ENCODE measurements at regions not wholly inside any gene's neighbourhood (a gene's known extent, or its start where the extent isn't known, plus 50 kb on each side); places are given as distances from the start of the nearest gene placed in this dataset.

- DNase-seq, result peak; percentile 18
Observed at GRCh38 chrX:9318213-9318612, 146.6 kb upstream of the TBL1X start.

GRCh38 chrX:9318766-9319165, 146.1 kb upstream of the TBL1X start:
- no peak for DNase-seq

GRCh38 chrX:9320940-9321339, 143.9 kb upstream of the TBL1X start:
- DNase-seq, result no peak

GRCh38 chrX:9324676-9325075, 140.2 kb upstream of the TBL1X start:
- DNase-seq, result no peak

GRCh38 chrX:9326369-9326768, 138.5 kb upstream of the TBL1X start:
- no peak for DNase-seq

- DNase-seq, result no peak
Observed at GRCh38 chrX:9327086-9327746, 137.6 kb upstream of the TBL1X start.

GRCh38 chrX:9327747-9328145, 137.1 kb upstream of the TBL1X start:
- DNase-seq, result no peak

- DNase-seq, result no peak
Observed at GRCh38 chrX:9329056-9329455, 135.8 kb upstream of the TBL1X start.

- no peak for DNase-seq
Observed at GRCh38 chrX:9330249-9330982, 134.4 kb upstream of the TBL1X start.

- DNase-seq, result no peak
Observed at GRCh38 chrX:9333873-9334560, 130.8 kb upstream of the TBL1X start.

- DNase-seq, result no peak
Observed at GRCh38 chrX:9335251-9335650, 129.6 kb upstream of the TBL1X start.

- DNase-seq, result no peak
Observed at GRCh38 chrX:9336456-9336855, 128.4 kb upstream of the TBL1X start.

- no peak for DNase-seq
Observed at GRCh38 chrX:9337046-9337445, 127.8 kb upstream of the TBL1X start.

GRCh38 chrX:9338986-9339385, 125.9 kb upstream of the TBL1X start:
- DNase-seq, result no peak

- DNase-seq, result no peak
Observed at GRCh38 chrX:9339603-9340491, 125.0 kb upstream of the TBL1X start.

GRCh38 chrX:9340598-9341290, 124.1 kb upstream of the TBL1X start:
- DNase-seq, result no peak

GRCh38 chrX:9341291-9342201, 123.3 kb upstream of the TBL1X start:
- DNase-seq, result peak; percentile 72

GRCh38 chrX:9342561-9343051, 122.3 kb upstream of the TBL1X start:
- DNase-seq, result peak; percentile 60

- no peak for DNase-seq
Observed at GRCh38 chrX:9343971-9344370, 120.9 kb upstream of the TBL1X start.

- no peak for DNase-seq
Observed at GRCh38 chrX:9345957-9346356, 118.9 kb upstream of the TBL1X start.
